ENCODE measurements at regions not wholly inside any gene's neighbourhood (a gene's known extent, or its start where the extent isn't known, plus 50 kb on each side); places are given as distances from the start of the nearest gene placed in this dataset.
A peak's percentile ranks its signal among the peaks of the same experiment; 100 is the strongest.
"Not testable (repeated sequence)": the region's sequence is repeated elsewhere in the genome, so short reads cannot be mapped to it uniquely, and the experiment has no call there.

DNA sequence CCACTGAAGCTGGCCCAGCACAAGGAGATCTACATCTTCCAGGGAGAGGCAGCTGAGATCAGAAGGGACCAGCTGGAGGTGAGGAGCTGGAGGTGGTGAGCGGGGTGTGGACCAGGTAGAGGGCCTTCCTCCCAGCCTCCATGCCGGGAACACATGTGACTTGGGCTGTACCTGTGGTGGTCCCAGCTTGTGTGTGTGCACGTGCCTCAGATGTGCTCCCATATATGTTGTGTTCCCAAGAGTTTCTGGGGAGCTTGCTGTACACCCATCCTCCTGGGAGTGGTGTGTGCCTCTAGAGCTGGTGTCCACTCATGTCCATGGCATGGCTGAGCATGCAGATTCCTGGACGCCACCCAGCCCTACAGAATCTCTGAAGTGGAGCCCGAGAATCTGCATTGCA lies 183.7 kb upstream of the AKAP13 start:
- H3K27me3 ChIP-seq; H3K4me1 ChIP-seq; intact Hi-C loops (cut with DNase I; ENCODE audit: low total_unique reads); H3K36me3 ChIP-seq; H3K27ac ChIP-seq; DNase-seq; H3K4me3 ChIP-seq; H3K9me3 ChIP-seq: not testable (repeated sequence)

DNA sequence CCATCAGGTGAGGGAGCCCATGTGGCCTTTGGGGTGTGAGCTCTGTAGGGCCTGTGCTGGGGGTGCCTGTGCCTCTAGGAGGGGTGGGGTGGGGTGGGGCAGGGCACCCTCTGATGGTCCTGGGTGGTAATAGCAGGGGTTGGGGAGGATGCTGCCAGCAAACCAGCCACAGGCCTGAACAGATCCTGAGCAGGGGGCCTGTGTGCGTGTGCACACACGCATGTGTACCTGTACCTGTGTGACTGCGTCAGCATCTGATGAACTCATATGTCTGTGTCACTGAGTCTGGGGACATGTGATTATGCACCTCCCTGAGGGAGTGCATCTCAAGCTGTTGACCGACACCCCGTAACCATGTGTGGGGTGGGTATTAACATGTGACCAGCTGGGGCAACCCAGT lies 182.8 kb upstream of the AKAP13 start:
- H3K27ac ChIP-seq; H3K36me3 ChIP-seq; H3K9me3 ChIP-seq; H3K4me3 ChIP-seq; intact Hi-C loops (cut with DNase I; ENCODE audit: low total_unique reads); DNase-seq; H3K4me1 ChIP-seq; H3K27me3 ChIP-seq: not testable (repeated sequence)

DNA sequence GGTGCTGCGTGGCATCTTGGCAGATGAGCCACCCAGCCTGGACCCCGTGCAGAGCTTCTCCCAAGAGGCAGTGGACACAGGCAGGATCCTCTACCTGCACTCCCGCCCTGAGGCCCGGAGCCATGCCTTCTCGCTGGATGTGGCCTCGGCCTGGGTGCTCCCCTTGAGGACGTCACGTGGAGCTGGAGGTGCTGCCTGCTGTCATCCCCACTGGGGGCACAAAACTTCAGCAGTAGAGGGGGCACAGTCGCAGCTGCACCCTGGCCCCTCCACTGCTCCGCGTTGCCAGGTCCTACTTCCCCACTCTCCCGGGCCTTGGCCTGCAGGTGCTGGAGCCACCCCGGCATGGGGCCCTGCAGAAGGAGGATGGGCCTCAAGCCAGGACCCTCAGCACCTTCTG lies 182.0 kb upstream of the AKAP13 start:
- H3K9me3 ChIP-seq; intact Hi-C loops (cut with DNase I; ENCODE audit: low total_unique reads): not testable (repeated sequence)

DNA sequence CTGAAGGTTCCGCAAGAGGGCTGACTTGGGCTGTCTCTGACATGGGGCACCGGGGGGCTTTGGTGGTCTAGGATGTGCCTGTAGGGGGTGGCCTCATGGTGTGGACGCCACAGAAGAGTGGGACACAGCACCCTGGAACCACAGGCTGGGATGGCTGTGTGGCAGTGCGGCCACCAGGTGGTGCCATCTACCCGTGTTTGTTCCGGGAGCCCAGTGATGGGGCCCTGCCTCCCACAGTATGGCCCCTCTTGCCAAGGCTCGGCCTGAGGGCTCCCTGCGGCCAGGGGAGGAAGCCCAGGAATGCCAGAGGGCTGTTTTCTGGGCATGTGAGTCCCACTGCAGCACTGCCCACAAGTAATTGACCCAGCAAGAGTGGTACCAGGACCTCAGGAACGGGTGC lies 180.2 kb upstream of the AKAP13 start:
- H3K27me3 ChIP-seq; DNase-seq; H3K4me1 ChIP-seq; H3K9me3 ChIP-seq; H3K36me3 ChIP-seq; H3K27ac ChIP-seq; H3K4me3 ChIP-seq; intact Hi-C loops (cut with DNase I; ENCODE audit: low total_unique reads): not testable (repeated sequence)

More for the DNA sequence above, 182.0 kb upstream of the AKAP13 start:
- not testable (repeated sequence) for H3K36me3 ChIP-seq, H3K4me3 ChIP-seq, H3K27ac ChIP-seq, DNase-seq, H3K4me1 ChIP-seq, H3K27me3 ChIP-seq

DNA sequence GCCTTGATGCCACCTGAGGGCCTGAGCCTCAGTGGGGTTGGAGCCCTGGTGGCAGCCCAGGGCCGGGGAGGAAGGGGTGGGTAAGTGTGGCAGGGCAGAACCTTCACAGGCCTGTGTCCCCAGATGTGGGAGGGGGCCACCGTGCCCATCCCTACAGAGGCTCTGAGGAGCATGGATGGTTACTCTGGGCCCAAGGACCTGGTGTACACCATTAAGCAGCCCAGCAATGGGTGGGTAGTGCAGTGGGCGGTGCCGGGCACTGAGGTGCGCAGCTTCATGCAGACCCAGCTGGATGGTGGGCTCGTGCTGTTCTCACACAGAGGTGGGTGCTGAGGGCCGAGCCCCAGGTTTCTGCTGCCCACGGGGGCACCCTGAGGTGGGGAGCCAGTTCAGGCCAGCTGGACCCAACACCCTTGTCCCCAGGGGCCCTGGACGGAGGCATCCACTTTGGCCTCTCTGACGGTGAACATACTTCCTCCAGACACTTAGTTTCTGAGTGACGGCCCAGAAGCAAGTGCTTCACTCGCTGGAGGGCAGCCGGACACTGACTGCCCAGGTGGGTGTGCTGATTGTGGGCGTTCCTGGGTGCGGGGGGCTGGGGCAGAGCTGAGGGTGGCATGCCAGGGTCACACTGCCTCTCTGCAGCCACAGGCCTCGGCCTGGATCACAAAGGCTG lies 179.1 kb upstream of the AKAP13 start:
- intact Hi-C loops (cut with DNase I; ENCODE audit: low total_unique reads); H3K36me3 ChIP-seq; H3K4me1 ChIP-seq; H3K27me3 ChIP-seq; H3K9me3 ChIP-seq; H3K27ac ChIP-seq; H3K4me3 ChIP-seq; DNase-seq: not testable (repeated sequence)

DNA sequence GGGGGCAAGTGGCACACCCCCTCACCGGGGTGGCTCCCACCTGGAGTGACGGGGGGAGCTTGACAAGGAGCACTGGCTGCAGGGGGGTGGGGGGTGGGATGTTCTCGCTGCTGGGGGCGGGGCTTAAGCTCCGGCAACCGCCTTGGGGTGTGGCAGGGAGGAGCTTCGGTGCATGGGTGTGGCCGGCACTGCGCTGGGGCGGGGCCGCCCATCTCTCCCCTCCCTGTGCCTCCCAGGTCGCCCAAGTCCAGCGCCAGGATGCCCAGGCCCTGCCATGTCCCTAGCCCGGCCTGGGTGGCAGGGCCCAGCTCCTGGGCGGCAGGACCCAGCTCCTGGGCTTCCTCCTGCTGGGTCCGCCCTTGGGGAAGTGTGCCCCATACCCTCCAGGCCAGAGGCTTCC lies 175.9 kb upstream of the AKAP13 start:
- H3K4me3 ChIP-seq; H3K4me1 ChIP-seq; H3K36me3 ChIP-seq; DNase-seq; H3K27me3 ChIP-seq; intact Hi-C loops (cut with DNase I; ENCODE audit: low total_unique reads); H3K27ac ChIP-seq; H3K9me3 ChIP-seq: not testable (repeated sequence)

DNA sequence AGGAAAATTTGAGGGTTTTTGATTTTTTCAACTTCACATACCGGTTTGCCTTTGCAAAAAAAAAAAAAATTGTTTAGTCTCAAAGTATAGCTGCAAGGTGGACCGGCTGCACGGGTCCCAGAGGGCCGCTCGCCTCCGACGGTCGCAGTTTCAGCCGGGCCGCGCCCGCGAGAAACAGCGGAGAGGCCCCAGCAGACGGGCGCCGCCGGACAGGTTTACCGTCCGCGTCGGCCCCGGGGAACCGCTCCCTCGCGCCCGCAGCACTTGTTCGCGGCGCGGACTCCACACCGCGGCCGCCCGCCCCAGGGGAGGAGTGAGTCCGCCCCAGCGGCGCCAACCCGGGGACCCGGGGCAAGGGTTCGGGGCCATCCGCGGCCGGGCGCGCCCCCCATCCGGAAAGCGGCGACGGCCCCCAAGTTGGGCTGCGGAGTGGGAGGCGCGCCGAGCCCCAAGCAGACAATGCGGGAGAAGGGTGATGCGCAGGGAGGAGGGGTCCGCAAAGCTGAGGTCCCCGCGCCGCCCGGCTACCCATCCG lies 146.5 kb upstream of the AKAP13 start:
- H3K36me3 ChIP-seq; H3K4me1 ChIP-seq; intact Hi-C loops (cut with DNase I; ENCODE audit: low total_unique reads); H3K9me3 ChIP-seq; H3K27me3 ChIP-seq: not testable (repeated sequence)
- peak overlapping the region; percentile 17 to 66 for H3K4me3 ChIP-seq
- peak in 1 of 2 donors; percentile 12 for DNase-seq
- H3K27ac ChIP-seq, result peak overlapping the region in 1 of 2 donors; percentile 40

DNA sequence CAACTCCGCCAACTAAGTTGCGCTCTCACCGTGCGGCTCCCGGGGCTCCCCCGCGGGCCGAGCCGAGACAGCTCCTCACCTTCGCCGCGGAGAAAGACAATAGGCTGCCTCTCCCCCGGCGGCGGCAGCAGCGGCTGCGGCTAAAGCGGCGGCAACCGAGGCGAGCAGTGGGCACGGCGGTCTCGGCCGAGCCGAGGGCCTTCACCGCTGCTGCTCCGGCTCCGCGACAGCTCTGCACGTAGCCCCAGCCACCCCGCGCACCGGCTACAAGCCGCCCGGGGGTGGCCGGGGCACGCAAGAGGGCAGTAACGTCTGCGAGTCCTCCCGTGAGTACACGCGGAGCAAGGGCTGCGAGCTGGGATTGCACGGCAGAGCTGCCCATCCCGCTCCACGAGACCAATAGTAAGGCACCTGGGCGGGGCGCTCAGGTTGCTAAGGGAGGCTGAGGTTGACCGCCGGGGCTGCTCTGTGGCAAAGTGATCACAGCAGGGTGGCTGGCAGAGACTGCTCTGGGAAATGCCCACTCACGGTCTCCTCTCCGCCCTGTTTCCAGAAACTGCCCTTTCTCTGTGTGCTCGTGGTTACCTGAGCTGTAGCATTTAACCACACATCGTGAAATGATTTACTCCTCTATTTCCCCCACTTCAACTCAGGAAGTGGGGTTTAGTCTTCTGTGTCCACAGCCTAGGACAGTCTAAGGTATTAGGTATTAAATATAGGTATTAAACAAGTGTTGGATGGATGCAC lies 145.8 kb upstream of the AKAP13 start:
- H3K27ac ChIP-seq; H3K4me3 ChIP-seq; H3K36me3 ChIP-seq; DNase-seq; H3K4me1 ChIP-seq; H3K9me3 ChIP-seq; H3K27me3 ChIP-seq; intact Hi-C loops (cut with DNase I; ENCODE audit: low total_unique reads): not testable (repeated sequence)

DNA sequence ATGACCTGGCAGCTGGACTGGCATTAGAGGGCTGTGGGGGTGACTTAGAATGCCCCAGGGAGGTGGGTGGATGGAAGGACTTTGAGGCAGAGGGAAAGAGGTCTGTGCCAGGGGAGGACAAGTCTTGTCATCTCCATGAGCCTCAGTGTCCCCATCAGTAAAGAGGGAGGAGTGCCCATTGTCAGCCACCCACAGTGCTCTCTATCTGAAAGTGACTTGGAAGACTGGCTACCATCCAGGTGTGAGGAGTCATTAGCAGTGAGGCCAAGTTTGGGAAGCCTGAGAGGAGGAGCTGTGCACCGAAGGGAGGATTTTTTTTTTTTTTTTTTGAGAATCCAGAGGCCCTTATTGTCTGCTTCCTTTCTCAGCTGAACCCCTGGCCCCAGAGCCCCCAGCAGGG lies 136.3 kb upstream of the AKAP13 start:
- H3K4me1 ChIP-seq; DNase-seq; H3K36me3 ChIP-seq; H3K9me3 ChIP-seq; H3K4me3 ChIP-seq; H3K27me3 ChIP-seq; intact Hi-C loops (cut with DNase I; ENCODE audit: low total_unique reads); H3K27ac ChIP-seq: not testable (repeated sequence)

DNA sequence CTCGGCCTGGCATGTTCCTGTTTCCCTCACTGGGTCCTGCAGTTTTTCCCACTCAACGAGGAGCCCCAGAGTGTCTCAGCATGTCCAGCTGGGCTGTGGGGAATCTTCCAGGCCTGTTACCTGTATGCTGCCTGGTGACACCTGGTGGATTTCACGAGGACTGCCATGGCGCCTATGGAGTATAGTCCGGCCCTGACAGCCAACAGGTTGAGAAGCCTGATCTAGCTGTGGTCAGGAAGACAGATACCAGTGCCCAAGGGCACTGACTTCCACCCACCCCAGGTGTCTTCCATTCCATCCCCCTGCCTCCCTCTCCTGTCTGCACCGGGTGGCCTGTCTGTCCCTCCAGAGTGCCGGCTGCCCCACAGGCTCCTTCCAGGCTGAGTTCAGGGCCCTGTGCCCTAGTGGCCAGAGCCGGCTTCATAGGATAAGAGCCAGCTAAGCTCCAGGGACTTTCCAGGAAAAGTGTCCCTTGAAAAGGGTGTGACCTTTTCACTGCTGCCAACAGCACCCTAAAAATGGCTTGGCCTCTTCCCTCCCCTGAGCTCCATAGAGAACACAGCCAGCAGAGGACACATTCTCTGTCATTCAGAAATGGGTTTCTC lies 129.4 kb upstream of the AKAP13 start:
- H3K9me3 ChIP-seq; H3K27me3 ChIP-seq; H3K4me3 ChIP-seq; H3K36me3 ChIP-seq; H3K4me1 ChIP-seq; intact Hi-C loops (cut with DNase I; ENCODE audit: low total_unique reads); H3K27ac ChIP-seq: not testable (repeated sequence)
- DNase-seq, result peak in 1 of 2 donors; percentile 4

DNA sequence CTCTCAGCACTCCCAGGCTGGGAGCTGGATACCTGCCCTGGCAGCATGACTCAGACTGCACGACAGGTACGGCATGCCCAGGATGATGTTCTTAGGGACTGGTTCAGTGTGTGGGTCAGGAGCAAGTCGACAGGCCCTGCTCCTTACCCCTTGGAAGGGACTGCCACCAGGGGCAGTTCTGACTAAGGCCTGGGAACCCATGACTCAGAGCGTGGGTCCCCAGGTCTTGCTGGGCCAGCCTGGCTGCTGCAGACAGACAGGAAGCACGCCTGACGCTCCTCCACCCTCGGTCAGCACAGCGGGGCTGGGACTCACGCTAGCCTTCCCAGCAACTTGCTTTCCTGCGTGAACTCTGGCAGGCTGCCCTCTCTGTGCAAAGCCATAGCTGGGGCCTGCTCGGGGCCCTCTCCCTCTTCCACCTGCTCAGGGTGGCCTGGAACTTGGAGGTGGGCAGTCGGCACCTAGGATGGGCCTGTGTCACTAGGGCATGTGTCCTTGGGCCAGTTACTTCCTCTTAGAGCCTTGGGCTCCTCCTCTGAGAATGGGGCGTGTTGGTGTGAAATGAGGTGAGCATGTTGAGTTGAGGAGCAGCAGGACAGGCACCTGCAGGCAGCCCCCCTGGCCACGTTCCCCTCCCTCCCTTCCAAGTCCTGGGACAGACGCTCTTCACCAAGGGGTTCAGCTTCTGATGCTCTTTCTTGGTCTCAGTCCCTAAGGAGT lies 127.0 kb upstream of the AKAP13 start:
- H3K4me1 ChIP-seq; H3K36me3 ChIP-seq; H3K27me3 ChIP-seq; H3K9me3 ChIP-seq; DNase-seq; H3K27ac ChIP-seq; H3K4me3 ChIP-seq; intact Hi-C loops (cut with DNase I; ENCODE audit: low total_unique reads): not testable (repeated sequence)

DNA sequence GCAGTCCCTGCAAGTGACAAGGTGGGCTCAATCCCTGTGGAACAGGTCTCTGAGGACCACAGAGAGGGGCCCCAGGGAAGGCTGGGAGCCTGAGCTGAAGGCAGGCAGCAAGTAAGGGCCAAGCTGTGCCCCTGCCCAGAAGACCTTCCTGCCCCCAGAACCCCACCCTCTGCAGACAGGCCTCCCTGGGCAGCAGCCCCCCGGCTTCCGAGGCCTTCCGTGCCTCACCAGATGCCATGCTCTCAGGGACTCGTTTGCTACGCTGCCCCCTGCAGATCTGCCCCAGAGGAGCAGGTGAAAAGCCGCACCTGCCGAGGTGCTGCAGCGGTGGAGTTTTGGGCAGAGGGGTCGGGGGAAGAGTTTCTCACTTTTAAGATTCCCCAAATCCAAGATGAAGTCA lies 125.4 kb upstream of the AKAP13 start:
- H3K36me3 ChIP-seq; H3K4me3 ChIP-seq; intact Hi-C loops (cut with DNase I; ENCODE audit: low total_unique reads); H3K4me1 ChIP-seq; DNase-seq; H3K27me3 ChIP-seq; H3K9me3 ChIP-seq; H3K27ac ChIP-seq: not testable (repeated sequence)

DNA sequence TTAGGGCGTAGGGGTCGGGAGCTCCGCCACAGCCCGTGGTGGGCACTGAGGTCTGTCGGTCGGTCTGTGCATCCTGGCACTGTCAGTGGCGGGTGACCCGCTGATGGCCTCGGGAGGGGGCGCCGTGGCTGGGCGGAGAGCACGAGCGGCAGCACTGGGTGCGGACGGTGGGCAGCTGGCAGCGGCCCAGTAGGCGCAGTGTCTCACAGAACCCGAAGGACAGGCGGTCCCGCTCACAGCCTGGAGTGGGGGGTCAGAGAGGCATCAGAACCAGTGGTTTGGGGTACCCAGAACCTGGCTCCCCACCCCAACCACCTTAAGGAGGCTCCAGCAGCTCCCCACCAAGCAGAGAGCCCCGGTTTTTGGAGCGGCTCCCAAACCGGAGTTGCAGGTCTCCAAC lies 124.9 kb upstream of the AKAP13 start:
- H3K9me3 ChIP-seq; intact Hi-C loops (cut with DNase I; ENCODE audit: low total_unique reads); H3K4me1 ChIP-seq; H3K27me3 ChIP-seq; H3K36me3 ChIP-seq; H3K4me3 ChIP-seq: not testable (repeated sequence)
- peak overlapping the region in 1 of 2 donors; percentile 51 for H3K27ac ChIP-seq
- peak in 1 of 2 donors; percentile 20 for DNase-seq

All from uterus (tissue), 3 donors.